ENCODE measurements at regions not wholly inside any gene's neighbourhood (a gene's known extent, or its start where the extent isn't known, plus 50 kb on each side); places are given as distances from the start of the nearest gene placed in this dataset.

GRCh38 chr1:121522061-121522759, 337.4 kb downstream of the SRGAP2C start:
- TF ChIP-seq CTCF (IDR thresholded peaks at IDR 0.05) (no peak), POLR2A (IDR thresholded peaks at IDR 0.05) (no peak), POLR2AphosphoS5 (IDR thresholded peaks at IDR 0.05) (no peak)

All from prostate gland (tissue), 2 donors.